OCI-LY7 (cell line): ENCODE measurements at regions not wholly inside any gene's neighbourhood (a gene's known extent, or its start where the extent isn't known, plus 50 kb on each side); places are given as distances from the start of the nearest gene placed in this dataset.

Source experiments
- BruUV-seq: library from RNA; stranded (reverse); fragments of 400-500 nt; replicated peaks from 2 replicates; lab custom pipeline; 2021; lab: Mats Ljungman, UMichigan
- CTCF ChIA-PET: fragments of 300-600 bp; sonication (Branson Sonifier 250); formaldehyde crosslinking; loops from one replicate; lab custom pipeline; 2022; ENCODE audit warnings: antibody characterized with exemption; ENCODE audit not compliant: unreplicated experiment; lab: Charles Lee
- POLR2A ChIA-PET: fragments of 300-600 bp; sonication (Branson Sonifier 250); formaldehyde crosslinking; loops from one replicate; lab custom pipeline; 2022; ENCODE audit warnings: antibody characterized with exemption; lab: Charles Lee
- DNase-seq: peaks from one replicate; pipeline ENCODE4 v3.0.0-alpha.2; 2015; ENCODE audit warnings: low spot score
- H2AFZ ChIP-seq: fragments of 200-600 bp; sonication (generic), shearing (Covaris generic); 2 replicates; pipeline ENCODE4 v1.6.1; 2014; ENCODE audit warnings: mild to moderate bottlenecking, antibody characterized with exemption, low read length, moderate library complexity
- H3K27ac ChIP-seq: fragments of 200-600 bp; sonication (generic); 2 replicates; pipeline ENCODE4 v1.5.1; 2014; ENCODE audit warnings: mixed run types, low read depth, mild to moderate bottlenecking, moderate library complexity, low read length, inconsistent platforms; ENCODE audit not compliant: poor library complexity, severe bottlenecking
- H3K36me3 ChIP-seq: fragments of 200-600 bp; sonication (generic); 2 replicates; pipeline ENCODE4 v1.6.1; 2014; ENCODE audit warnings: mild to moderate bottlenecking, antibody characterized with exemption, low read length, moderate library complexity, mixed read lengths; ENCODE audit not compliant: insufficient read depth
- H3K4me1 ChIP-seq: fragments of 200-600 bp; sonication (generic); 2 replicates; pipeline ENCODE4 v1.5.1; 2014; ENCODE audit warnings: mild to moderate bottlenecking, low read length; ENCODE audit not compliant: insufficient read depth, poor library complexity, severe bottlenecking
- H3K4me2 ChIP-seq: fragments of 200-600 bp; sonication (generic); 2 replicates; pipeline ENCODE4 v1.6.1; 2014; ENCODE audit warnings: mild to moderate bottlenecking, low read length
- H3K4me3 ChIP-seq: fragments of 200-600 bp; sonication (generic); 2 replicates; pipeline ENCODE4 v1.5.1; 2014; ENCODE audit warnings: mild to moderate bottlenecking, low read depth, low read length; ENCODE audit not compliant: poor library complexity, severe bottlenecking
- H3K79me2 ChIP-seq: fragments of 200-600 bp; sonication (generic); 2 replicates; pipeline ENCODE4 v1.6.1; 2016; ENCODE audit warnings: low read depth, mild to moderate bottlenecking, low read length, moderate library complexity, mixed read lengths; ENCODE audit not compliant: insufficient read depth
- H3K9me2 ChIP-seq: fragments of 200-600 bp; sonication (generic); 2 replicates; pipeline ENCODE4 v1.6.1; 2016; ENCODE audit warnings: mild to moderate bottlenecking, low read length, mixed read lengths; ENCODE audit not compliant: insufficient read depth
- H3K9me3 ChIP-seq: fragments of 200-600 bp; sonication (generic); 2 replicates; pipeline ENCODE4 v1.6.1; 2014; ENCODE audit warnings: mild to moderate bottlenecking, mixed run types, low read length, mixed read lengths
- H4K20me1 ChIP-seq: fragments of 200-600 bp; sonication (generic); 2 replicates; pipeline ENCODE4 v1.6.1; 2014; ENCODE audit warnings: mild to moderate bottlenecking, antibody characterized with exemption, low read length, moderate library complexity, mixed read lengths; ENCODE audit not compliant: insufficient read depth
- CTCF ChIP-seq: fragments of 200-600 bp; sonication (generic); conservative IDR thresholded peaks from 2 replicates; pipeline ENCODE4 v1.5.1; 2014; ENCODE audit warnings: mild to moderate bottlenecking, antibody characterized with exemption, low read length, moderate library complexity, mixed read lengths
- EZH2phosphoT487 ChIP-seq: fragments of 200-600 bp; sonication (generic); IDR thresholded peaks from 2 replicates; pipeline ENCODE4 v1.6.1; 2018; ENCODE audit warnings: low read depth, borderline replicate concordance, mild to moderate bottlenecking, mixed run types, antibody characterized with exemption, low read length, moderate library complexity, mixed read lengths
- intact Hi-C: fragments of 100-400 bp; cut with micrococcal nuclease; formaldehyde crosslinking; loops from one replicate; pipeline ENCODE4 v1.10.0; 2022; ENCODE audit not compliant: unreplicated experiment

GRCh38 chr10:36647540-36647939 is 477.9 kb upstream of the ANKRD30A start:
- Histone ChIP-seq H3K27ac (no peak overlapping the region), H3K9me2 (no peaks in the 10 kb centered on the region), H3K4me1 (no peaks in the 10 kb centered on the region), H3K4me2 (no peak overlapping the region), H3K9me3 (no peaks in the 10 kb centered on the region), H2AFZ (no peak overlapping the region), H3K79me2 (no peaks in the 10 kb centered on the region), H3K4me3 (no peak overlapping the region), H4K20me1 (no peaks in the 10 kb centered on the region), H3K36me3 (no peaks in the 10 kb centered on the region)
- DNase-seq, result no peak
- TF ChIP-seq CTCF (no peak), EZH2phosphoT487 (no peak)
- CTCF ChIA-PET, result no interaction called here
- intact Hi-C loops, result no loop called here
- BruUV-seq, result no TSS peak
- POLR2A ChIA-PET, result interaction anchor here (0.6 to 1.5 kb wide), 2 partner anchors 13 to 226 kb away, joined by 3 read pairs; no protein-coding TSS in a partner anchor

- Histone ChIP-seq H3K4me2 (no peak overlapping the region), H4K20me1 (no peaks in the 10 kb centered on the region), H3K4me3 (no peak overlapping the region), H3K79me2 (no peaks in the 10 kb centered on the region), H3K27ac (no peak overlapping the region), H3K9me3 (no peaks in the 10 kb centered on the region), H3K9me2 (no peaks in the 10 kb centered on the region), H3K4me1 (no peaks in the 10 kb centered on the region), H3K36me3 (no peaks in the 10 kb centered on the region), H2AFZ (no peak overlapping the region)
- TF ChIP-seq CTCF (no peak), EZH2phosphoT487 (no peak)
- intact Hi-C loops, result no loop called here
- ChIA-PET POLR2A (interaction anchor here (0.7 to 1.2 kb wide), 2 partner anchors 71 to 173 kb away, joined by 3 to 4 read pairs; no protein-coding TSS in a partner anchor), CTCF (no interaction called here)
- no TSS peak for BruUV-seq
- DNase-seq, result no peak
Measured at GRCh38 chr10:36640626-36641025, 484.8 kb upstream of the ANKRD30A start.

GRCh38 chr10:36638462-36639155 is 486.8 kb upstream of the ANKRD30A start:
- no TSS peak for BruUV-seq
- ChIA-PET CTCF (no interaction called here), POLR2A (no interaction called here)
- Histone ChIP-seq H2AFZ (no peak overlapping the region), H3K4me2 (no peak overlapping the region), H3K36me3 (no peaks in the 10 kb centered on the region), H3K4me3 (no peak overlapping the region), H3K9me3 (no peaks in the 10 kb centered on the region), H3K9me2 (no peaks in the 10 kb centered on the region), H3K27ac (no peak overlapping the region), H4K20me1 (no peaks in the 10 kb centered on the region), H3K79me2 (no peaks in the 10 kb centered on the region), H3K4me1 (no peaks in the 10 kb centered on the region)
- DNase-seq, result no peak
- TF ChIP-seq EZH2phosphoT487 (no peak), CTCF (no peak)
- intact Hi-C loops, result no loop called here
